K562 (cell line): ENCODE measurements at regions not wholly inside any gene's neighbourhood (a gene's known extent, or its start where the extent isn't known, plus 50 kb on each side); places are given as distances from the start of the nearest gene placed in this dataset.

Experiments
- ATAC-seq: fragments of 200-7000 bp; cut with Tn5 transposase; 3 replicates; pipeline ENCODE4 v1.9.1; 2020; ENCODE audit warnings: moderate library complexity
- BruUV-seq: library from RNA; stranded (reverse); fragments of 400-500 nt; replicated peaks from 2 replicates; lab custom pipeline; 2021; lab: Mats Ljungman, UMichigan
- CTCF ChIA-PET: fragments of 300-600 bp; formaldehyde crosslinking; extraction: SDS; loops from one replicate; lab custom pipeline; 2021; ENCODE audit warnings: low intra/inter-chr PET ratio; lab: Yijun Ruan, JAX
- POLR2A ChIA-PET: fragments of 300-600, 350-650 bp; sonication (Branson Sonifier 250); formaldehyde crosslinking; extraction: SDS; loops from one replicate; lab custom pipeline; 2021; ENCODE audit warnings: antibody characterized with exemption, inconsistent platforms; lab: Yijun Ruan, JAX
- DNase-seq, 4 experiments: peaks; one replicate each; pipeline versions ENCODE4 v3.0.0 to v3.0.0-alpha.2; 2011 to 2018; ENCODE audit warnings: low spot score in 3 of 4, mixed read lengths in 3 of 4; ENCODE audit errors: extremely low read depth in 1 of 4
- FAIRE-seq: peaks from 2 replicates; lab custom pipeline; 2011; peaks lifted over from hg19 to GRCh38; lab: Jason Lieb, UNC
- H2AFZ ChIP-seq: 2 replicates; pipeline ENCODE4 v1.6.0; 2011; ENCODE audit warnings: low read depth, low read length, control low read depth, inconsistent platforms
- H3K27ac ChIP-seq: fragments of 200-600 bp; 3 replicates; pipeline ENCODE4 v1.8.0; 2011; ENCODE audit warnings: low read depth, mild to moderate bottlenecking, control low read depth, inconsistent platforms, low read length, moderate library complexity, mixed read lengths; ENCODE audit errors: extremely low read depth
- H3K27me3 ChIP-seq, 2 experiments: fragments of 300-600 bp in 1 of 2; 2 replicates in 1 of 2; 3 replicates in 1 of 2; pipeline versions ENCODE4 v1.6.0 to v1.8.0; 2011; ENCODE audit warnings: inconsistent platforms in 2 of 2, low read length in 2 of 2, mild to moderate bottlenecking in 1 of 2, mixed read lengths in 1 of 2, moderate library complexity in 1 of 2; ENCODE audit not compliant: control insufficient read depth in 2 of 2, insufficient read depth in 2 of 2
- H3K36me3 ChIP-seq: fragments of 300-600 bp; 3 replicates; pipeline ENCODE4 v1.8.0; 2011; ENCODE audit warnings: mild to moderate bottlenecking, low read length, inconsistent platforms; ENCODE audit not compliant: control insufficient read depth, insufficient read depth
- H3K4me1 ChIP-seq, 2 experiments: fragments of 200-600 bp in 1 of 2; replicated peaks in 1 of 2; 2 replicates in 1 of 2; 3 replicates in 1 of 2; pipeline versions ENCODE4 v1.5.1 to v1.8.0; 2011; ENCODE audit warnings: inconsistent platforms in 2 of 2, low read length in 2 of 2, mild to moderate bottlenecking in 1 of 2, mixed read lengths in 1 of 2, moderate library complexity in 1 of 2; ENCODE audit not compliant: control insufficient read depth in 2 of 2, insufficient read depth in 2 of 2
- H3K4me2 ChIP-seq: 2 replicates; pipeline ENCODE4 v1.6.1; 2011; ENCODE audit warnings: low read length, control low read depth, inconsistent platforms, mixed read lengths; ENCODE audit not compliant: insufficient read depth
- H3K4me3 ChIP-seq: fragments of 200-600 bp; sonication (generic), shearing (Covaris generic); 2 replicates; pipeline ENCODE4 v1.5.1; 2016; ENCODE audit warnings: control low read depth, inconsistent platforms
- H3K79me2 ChIP-seq: fragments of 200-600 bp; 3 replicates; pipeline ENCODE4 v1.8.0; 2011; ENCODE audit warnings: low read length, inconsistent platforms; ENCODE audit not compliant: control insufficient read depth, insufficient read depth
- H3K9ac ChIP-seq, 2 experiments: 2 replicates each; pipeline versions ENCODE4 v1.6.0 to v1.6.1; 2011; ENCODE audit warnings: low read depth in 2 of 2, low read length in 2 of 2, control low read depth in 1 of 2, inconsistent platforms in 1 of 2, mild to moderate bottlenecking in 1 of 2, mixed read lengths in 1 of 2; ENCODE audit not compliant: insufficient read depth in 1 of 2
- H3K9me1 ChIP-seq: one replicate; pipeline ENCODE4 v1.6.0; 2011; ENCODE audit warnings: inconsistent platforms, mild to moderate bottlenecking, low read length, moderate library complexity; ENCODE audit not compliant: control insufficient read depth, insufficient read depth
- H3K9me3 ChIP-seq: replicated peaks from 2 replicates; pipeline ENCODE4 v1.5.1; 2011; ENCODE audit warnings: low read depth, low read length, inconsistent platforms; ENCODE audit not compliant: control insufficient read depth, insufficient read depth
- H4K20me1 ChIP-seq: replicated peaks from 2 replicates; pipeline ENCODE4 v1.6.1; 2011; ENCODE audit warnings: low read length, inconsistent platforms, mixed read lengths; ENCODE audit not compliant: control insufficient read depth, insufficient read depth
- ATF3 ChIP-seq, 2 experiments: fragments of 450-650 bp in 1 of 2; sonication (generic) in 1 of 2; formaldehyde crosslinking in 1 of 2; IDR thresholded peaks in 1 of 2; conservative IDR thresholded peaks in 1 of 2; 2 replicates each; pipeline versions ENCODE4 v1.6.1 to v1.8.1; 2016 to 2023; ENCODE audit warnings: mild to moderate bottlenecking in 2 of 2, moderate library complexity in 2 of 2, inconsistent platforms in 1 of 2, missing genetic modification reagents in 1 of 2
- CTCF ChIP-seq, 3 experiments: IDR thresholded peaks in 2 of 3; conservative IDR thresholded peaks in 1 of 3; 2 replicates each; pipeline ENCODE4 v1.5.1; 2011 to 2012; ENCODE audit warnings: low read length in 3 of 3, mild to moderate bottlenecking in 3 of 3, control low read depth in 2 of 3, improper control_type of control experiment in 1 of 3, inconsistent platforms in 1 of 3, low read depth in 1 of 3, mixed read lengths in 1 of 3, moderate library complexity in 1 of 3; ENCODE audit not compliant: insufficient read depth in 2 of 3
- DNMT1 ChIP-seq: fragments of 450-650 bp; IDR thresholded peaks from 2 replicates; pipeline ENCODE4 v1.6.1; 2016; ENCODE audit warnings: antibody characterized with exemption, mild to moderate bottlenecking
- EHMT2 ChIP-seq: fragments of 450-650 bp; IDR thresholded peaks from 2 replicates; pipeline ENCODE4 v1.6.1; 2018; ENCODE audit warnings: antibody characterized with exemption
- HDAC6 ChIP-seq: IDR thresholded peaks from 2 replicates; pipeline ENCODE4 v1.6.1; 2012; ENCODE audit warnings: low read depth, mild to moderate bottlenecking, control low read depth, inconsistent platforms, low read length, moderate library complexity
- MAFF ChIP-seq: IDR thresholded peaks from 2 replicates; pipeline ENCODE4 v1.6.1; 2012; ENCODE audit warnings: low read length, improper control_type of control experiment
- MEIS2 ChIP-seq: fragments of 450-650 bp; IDR thresholded peaks from 2 replicates; pipeline ENCODE4 v1.6.1; 2014; ENCODE audit warnings: mild to moderate bottlenecking; ENCODE audit not compliant: partially characterized antibody
- MTA1 ChIP-seq: fragments of 450-650 bp; IDR thresholded peaks from 2 replicates; pipeline ENCODE4 v1.6.1; 2017; ENCODE audit warnings: borderline replicate concordance
- PRMT5 ChIP-seq: sonication (generic); formaldehyde crosslinking; IDR thresholded peaks from 2 replicates; pipeline ENCODE4 v1.5.0; 2020; ENCODE audit warnings: missing genetic modification reagents
- SMAD2 ChIP-seq: fragments of 150-350 bp; IDR thresholded peaks from 2 replicates; pipeline ENCODE4 v1.6.1; 2014; ENCODE audit warnings: low read depth, mild to moderate bottlenecking, low read length
- ZBTB7A ChIP-seq: IDR thresholded peaks from 2 replicates; pipeline ENCODE4 v1.6.1; 2011; ENCODE audit warnings: low read depth, mild to moderate bottlenecking, low read length, moderate library complexity, borderline replicate concordance; ENCODE audit not compliant: control insufficient read depth
- ZKSCAN1 ChIP-seq: fragments of 150-350 bp; IDR thresholded peaks from 2 replicates; pipeline ENCODE4 v1.6.1; 2016; ENCODE audit warnings: low read depth, low read length
- WGBS: fragments of 100-300 bp; shearing (Covaris generic); methylation state at CpG from one replicate; pipeline ENCODE4 v1.1.6; 2016; ENCODE audit warnings: low coverage, mixed read lengths; ENCODE audit not compliant: insufficient coverage; ENCODE audit errors: missing lambda C conversion rate; 5-methylcytosine and 5-hydroxymethylcytosine counted together
- in situ Hi-C: fragments of 300-500 bp; cut with MboI; formaldehyde crosslinking; loops from 4 replicates; pipeline ENCODE4 v1.15.0; 2018; ENCODE audit warnings: inconsistent platforms, mixed read lengths
- intact Hi-C: fragments of 100-400 bp; cut with micrococcal nuclease; formaldehyde crosslinking; loops from 2 replicates; pipeline ENCODE4 v1.14.2; 2022

GRCh38 chr9:118183576-118183975, 479.4 kb downstream of the TLR4 start:
- BruUV-seq: no TSS peak
- CTCF ChIA-PET: no interaction called here
- FAIRE-seq (no peak), DNase-seq (no peak), ATAC-seq (no peak)
- WGBS: 0% methylated on average over 2 of the region's 2 CpGs
- Histone ChIP-seq H3K27ac (no peak overlapping the region), H2AFZ (no peak overlapping the region), H3K27me3 (no peaks in the 10 kb centered on the region), H3K9me1 (no peaks in the 10 kb centered on the region), H3K4me1 (no peaks in the 10 kb centered on the region), H3K4me2 (no peak overlapping the region), H3K36me3 (no peaks in the 10 kb centered on the region), H3K79me2 (no peaks in the 10 kb centered on the region), H4K20me1 (no peaks in the 10 kb centered on the region), H3K4me3 (no peak overlapping the region), H3K9ac (no peak overlapping the region), H3K9me3 (no peaks in the 10 kb centered on the region)
- in situ Hi-C loops (no loop called here), intact Hi-C loops (no loop called here)
- POLR2A ChIA-PET: no interaction called here
- no peak for TF ChIP-seq DNMT1
- no peak for TF ChIP-seq ZBTB7A
- no peak for TF ChIP-seq EHMT2
- TF ChIP-seq ZKSCAN1: no peak
- TF ChIP-seq HDAC6: no peak
- no peak for TF ChIP-seq PRMT5 (CRISPR knock-in tag)
- no peak for TF ChIP-seq CTCF (IDR thresholded peaks at IDR 0.05 in 2 of 3, conservative IDR thresholded peaks at IDR 0.05 in 1 of 3; ENCODE audit: insufficient read depth in 2 of 3, low read depth in 1 of 3, low read length in 3 of 3)
- no peak for TF ChIP-seq SMAD2
- TF ChIP-seq MAFF: no peak
- no peak for TF ChIP-seq MTA1
- no peak for TF ChIP-seq ATF3 (IDR thresholded peaks at IDR 0.05)
- no peak for TF ChIP-seq ATF3 (CRISPR knock-in tag; conservative IDR thresholded peaks at IDR 0.05)
- no peak for TF ChIP-seq MEIS2
